Pancreas (tissue), 10 donors: ENCODE measurements at regions not wholly inside any gene's neighbourhood (a gene's known extent, or its start where the extent isn't known, plus 50 kb on each side); places are given as distances from the start of the nearest gene placed in this dataset.
"Not testable (repeated sequence)": the region's sequence is repeated elsewhere in the genome, so short reads cannot be mapped to it uniquely, and the experiment has no call there.

Experiments
- ATAC-seq, 4 donors: fragments of 200-7000 bp; cut with Tn5 transposase; one replicate each; pipeline versions ENCODE4 v1.8.0 to v1.9.1; 2020; ENCODE audit warnings: mild to moderate bottlenecking in 4 of 4, moderate library complexity in 4 of 4
- DNase-seq, 6 donors: peaks; one replicate each; pipeline ENCODE4 v3.0.0-alpha.2; 2020
- FAIRE-seq: peaks from 2 replicates; lab custom pipeline; 2012; peaks lifted over from hg19 to GRCh38; lab: Jason Lieb, UNC
- H3K27ac ChIP-seq, 4 donors: fragments of 200-600 bp; sonication (generic); 1 replicate in 3 of 4; 2 replicates in 1 of 4; pipeline versions ENCODE4 v1.5.0 to v1.8.0; 2020
- H3K27me3 ChIP-seq, 4 donors: fragments of 200-600 bp; one replicate each; pipeline ENCODE4 v1.8.0; 2021
- H3K36me3 ChIP-seq, 3 donors: fragments of 200-600 bp; sonication (generic) in 1 of 3; one replicate each; pipeline versions ENCODE4 v1.5.0 to v1.8.0; 2020 to 2021
- H3K4me1 ChIP-seq, 3 donors: fragments of 200-600 bp; one replicate each; pipeline ENCODE4 v1.8.0; 2021
- H3K4me3 ChIP-seq, 4 donors: fragments of 200-600 bp; sonication (generic) in 2 of 4; one replicate each; pipeline versions ENCODE4 v1.5.0 to v1.8.0; 2020 to 2021
- H3K9me3 ChIP-seq, 4 donors: fragments of 200-600 bp; one replicate each; pipeline ENCODE4 v1.8.0; 2021
- CTCF ChIP-seq, 4 donors: fragments of 200-600 bp; sonication (generic) in 3 of 4; IDR thresholded peaks; one replicate each; pipeline versions ENCODE4 v1.5.0 to v1.8.0; 2021; ENCODE audit warnings: antibody characterized with exemption in 4 of 4
- WGBS, 2 donors: extraction: QIAGEN DNeasy Blood & Tissue Kit; methylation state at CpG; one replicate each; pipeline ENCODE4 v1.1.7; 2013; 5-methylcytosine and 5-hydroxymethylcytosine counted together
- intact Hi-C, 3 donors: fragments of 100-400 bp; cut with DNase I; formaldehyde crosslinking; loops; one replicate each; pipeline versions ENCODE4 v1.11.1 to v1.14.2; 2022
- donor health status: healthy with polysubstance abuse.
- donor health status: DM: no; HTN: no; CAD: no; lungs with moderate emphysema.
- donor health status: DM: no; HTN: no; CAD: no.
- donor health status: control.
- donor health status: control.
- donor health status: Bipolar disorder and iron deficiency.
- donor health status: DM: yes; HTN: yes; CAD: no.
- donor health status: DM: no; HTN: no; CAD: no.
- donor health status: DM: no; HTN: no; CAD: no.
- donor health status: DM: yes; HTN: yes; CAD: no.

DNA sequence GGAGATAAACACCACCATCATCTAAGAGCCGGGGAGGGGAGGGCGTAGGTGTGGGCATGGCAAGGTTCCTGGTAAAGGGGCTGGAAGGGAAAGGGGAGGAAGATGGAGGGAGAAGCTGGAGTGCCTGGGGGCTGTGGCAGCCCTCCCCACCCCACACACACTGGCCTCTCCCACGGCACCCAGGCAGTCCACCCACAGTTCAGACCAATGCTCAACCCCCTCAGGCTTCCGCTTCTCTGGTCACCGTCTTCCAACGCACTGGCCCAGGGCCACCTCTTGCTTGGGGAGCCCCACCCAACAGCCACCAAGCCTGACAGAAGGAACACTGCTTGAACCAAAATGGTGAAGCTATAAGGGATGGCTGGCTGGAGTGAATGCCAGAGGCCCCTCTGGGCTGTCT is 160.3 kb downstream of the GOLGA6L4 start:
- intact Hi-C loops, FAIRE-seq, H3K36me3 ChIP-seq, H3K27ac ChIP-seq, H3K27me3 ChIP-seq, H3K4me3 ChIP-seq, ATAC-seq, H3K9me3 ChIP-seq, DNase-seq, H3K4me1 ChIP-seq: not testable (repeated sequence)
- 71 to 98% methylated on average over 5 to 6 of the region's 6 CpGs for WGBS, 2 donors

DNA sequence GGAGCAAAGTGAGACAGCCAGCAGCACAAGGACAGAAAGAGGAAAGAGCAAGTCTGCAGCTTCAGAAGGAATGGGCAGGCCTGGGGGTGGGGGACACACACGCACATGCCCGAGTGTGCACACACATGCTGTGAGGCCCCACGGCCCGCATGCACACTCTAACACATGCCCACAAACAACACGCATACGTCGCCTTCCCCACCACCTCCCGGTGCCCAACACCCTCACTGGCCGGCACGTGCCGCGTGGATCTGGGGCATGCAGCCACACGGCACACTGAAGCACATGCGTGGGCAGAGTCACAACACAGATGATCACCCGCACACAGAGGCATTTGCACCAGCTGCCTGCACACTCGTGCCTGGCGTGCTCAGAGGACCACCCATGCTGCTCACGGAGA is 161.5 kb downstream of the GOLGA6L4 start:
- intact Hi-C loops, H3K4me3 ChIP-seq, H3K27ac ChIP-seq, ATAC-seq, FAIRE-seq, H3K9me3 ChIP-seq, H3K36me3 ChIP-seq, H3K27me3 ChIP-seq, H3K4me1 ChIP-seq: not testable (repeated sequence)
- 84 to 91% methylated on average over 14 to 16 of the region's 18 CpGs for WGBS, 2 donors
- DNase-seq = peak in 1 of 6 donors; percentile 39

DNA sequence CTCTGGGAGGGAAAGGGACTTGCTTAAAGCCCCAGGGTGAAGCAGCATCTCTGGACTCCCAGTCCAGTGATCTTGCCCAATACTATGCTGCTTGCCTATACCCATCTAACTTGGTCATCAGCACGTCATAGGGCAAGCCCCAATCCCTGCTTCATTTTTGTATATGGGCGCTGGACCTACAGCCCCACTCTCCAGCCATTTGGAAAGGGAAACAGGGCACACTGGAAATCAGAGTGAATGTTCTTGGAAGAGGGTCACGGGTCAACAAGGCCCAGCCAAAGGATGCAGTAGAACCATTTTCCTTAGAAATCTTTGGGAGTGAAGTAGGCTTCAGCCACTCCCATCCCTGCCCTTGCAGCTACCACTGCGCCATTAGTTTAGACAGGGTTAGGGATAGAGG is 162.5 kb downstream of the GOLGA6L4 start:
- H3K9me3 ChIP-seq, FAIRE-seq, intact Hi-C loops, ATAC-seq, H3K36me3 ChIP-seq, DNase-seq, H3K27ac ChIP-seq, H3K27me3 ChIP-seq, H3K4me3 ChIP-seq, H3K4me1 ChIP-seq: not testable (repeated sequence)
- WGBS, 2 donors = 85 to 86% methylated on average over 4 of the region's 4 CpGs

DNA sequence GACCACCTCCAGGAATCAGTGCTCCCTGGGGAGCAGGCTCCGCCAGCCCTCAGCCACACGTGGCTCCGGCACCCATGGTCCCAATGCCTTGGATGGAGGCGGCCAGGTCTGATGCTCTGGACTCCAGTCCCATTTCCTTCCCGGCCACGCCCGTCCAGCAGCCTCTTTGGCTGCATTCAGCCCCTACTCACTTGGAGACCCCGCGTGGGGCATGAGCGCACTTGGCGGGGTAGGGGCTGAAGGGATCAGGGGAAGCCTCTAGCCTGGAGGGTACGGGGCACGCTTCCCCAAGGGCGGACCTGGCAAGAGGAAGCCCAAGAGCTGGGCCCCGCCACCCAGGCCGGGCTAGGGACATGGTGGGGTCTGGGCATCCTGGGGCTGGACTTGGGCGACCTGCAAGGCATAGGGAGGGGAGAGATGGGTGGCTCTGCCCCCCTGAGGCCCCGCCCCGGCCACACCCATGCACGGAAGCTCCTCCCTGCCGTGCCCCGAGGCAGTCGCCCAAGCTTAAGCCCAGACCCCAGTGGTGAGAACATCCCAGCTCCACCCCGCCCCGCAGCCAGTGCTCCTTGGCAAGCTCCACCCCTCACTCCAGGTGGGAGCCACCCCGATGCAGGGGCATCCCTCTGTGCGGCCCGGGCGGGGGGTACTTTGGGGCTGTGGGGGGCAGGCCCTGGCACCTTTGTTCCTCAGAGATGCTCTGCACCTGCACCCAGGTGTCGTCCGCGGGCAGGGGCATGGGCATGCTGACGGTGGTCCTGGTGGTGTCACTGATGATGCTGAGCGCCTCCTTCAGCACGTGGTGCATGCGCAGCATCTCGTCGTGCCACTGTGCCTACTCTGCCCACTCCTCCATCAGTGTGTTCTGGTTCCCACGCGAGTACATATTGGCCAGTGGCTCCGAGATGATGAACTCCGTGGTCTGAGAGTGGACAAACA is 163.5 kb downstream of the GOLGA6L4 start:
- ATAC-seq = no peak
- H3K27me3 ChIP-seq = no peaks in the 10 kb centered on the region
- H3K9me3 ChIP-seq = no peaks in the 10 kb centered on the region
- WGBS, 2 donors = 89 to 95% methylated on average over 33 to 41 of the region's 42 CpGs
- intact Hi-C loops = no loop called here
- no peaks in the 10 kb centered on the region for H3K36me3 ChIP-seq
- no peak for FAIRE-seq
- DNase-seq = peak in 1 of 6 donors; percentile 48
- TF ChIP-seq CTCF (IDR thresholded peaks at IDR 0.05) = no peak
- no peaks in the 10 kb centered on the region for H3K4me1 ChIP-seq
- H3K27ac ChIP-seq = no peak overlapping the region
- no peak overlapping the region for H3K4me3 ChIP-seq

DNA sequence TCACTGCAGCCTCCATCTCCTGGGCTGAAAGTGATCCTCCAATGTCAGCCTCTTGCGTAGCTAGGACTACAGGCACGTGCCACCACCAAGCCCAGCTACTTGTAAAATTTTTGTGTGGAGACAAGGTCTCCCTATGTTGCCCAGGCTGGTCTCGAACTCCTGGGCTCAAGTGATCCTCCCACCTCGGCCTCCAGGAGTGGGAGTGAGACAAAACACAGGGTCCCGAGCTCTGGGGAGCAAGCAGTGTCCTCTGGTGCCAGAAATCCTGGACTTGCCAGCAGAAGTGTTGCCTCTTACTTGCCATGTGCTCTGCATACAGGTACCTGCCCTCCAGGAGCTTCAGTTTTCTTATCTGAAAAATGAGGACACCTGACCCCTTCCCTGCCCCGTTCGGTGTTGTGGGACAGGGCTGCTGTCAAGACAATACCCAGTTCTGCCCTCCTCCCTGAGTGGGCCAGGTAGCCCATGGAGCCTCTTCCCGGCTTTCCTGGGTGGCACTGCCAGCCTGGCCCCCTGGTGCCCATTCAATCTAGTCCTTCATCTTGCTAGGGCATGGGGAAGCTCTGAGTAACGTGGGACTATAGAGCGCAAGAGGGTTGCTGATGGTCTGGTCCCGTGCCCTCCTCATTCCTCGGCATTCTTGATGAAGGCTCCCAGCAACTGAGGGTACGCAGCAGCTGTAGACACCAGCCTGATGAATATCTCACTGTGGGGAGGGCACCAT is 164.6 kb downstream of the GOLGA6L4 start:
- no peaks in the 10 kb centered on the region for H3K27me3 ChIP-seq
- H3K27ac ChIP-seq = no peak overlapping the region
- no peaks in the 10 kb centered on the region for H3K9me3 ChIP-seq
- H3K4me3 ChIP-seq = no peak overlapping the region
- H3K36me3 ChIP-seq = no peaks in the 10 kb centered on the region
- no peak for FAIRE-seq
- H3K4me1 ChIP-seq = no peaks in the 10 kb centered on the region
- DNase-seq = peak in 2 of 6 donors; percentile 6 to 26
- no peak for ATAC-seq
- WGBS, 2 donors = 70 to 87% methylated on average over 13 of the region's 13 CpGs
- intact Hi-C loops = no loop called here
- TF ChIP-seq CTCF (IDR thresholded peaks at IDR 0.05) = no peak

DNA sequence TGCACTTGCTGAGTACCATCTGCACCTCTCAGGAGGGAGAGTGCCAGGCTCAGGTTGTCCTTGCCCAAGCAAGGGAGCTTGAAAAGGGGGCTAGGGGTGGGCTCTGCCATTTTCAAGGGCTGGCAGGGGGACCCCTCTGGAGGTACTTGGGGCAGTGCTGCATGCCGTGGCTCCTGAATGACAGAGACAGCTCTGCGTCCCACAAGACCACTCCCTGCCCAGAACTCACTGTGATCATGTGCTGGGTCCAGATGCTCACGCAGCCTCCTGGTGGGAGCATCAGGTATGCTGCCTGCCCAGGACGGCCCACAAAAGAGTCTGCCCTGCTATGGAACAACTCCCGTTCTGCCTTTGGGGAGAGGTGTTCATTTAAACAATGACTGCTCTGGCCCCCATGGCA is 165.2 kb downstream of the GOLGA6L4 start:
- H3K27me3 ChIP-seq = no peaks in the 10 kb centered on the region
- H3K27ac ChIP-seq = no peak overlapping the region
- TF ChIP-seq CTCF (IDR thresholded peaks at IDR 0.05) = no peak
- WGBS, 2 donors = 85 to 91% methylated on average over 5 of the region's 5 CpGs
- intact Hi-C loops = no loop called here
- H3K36me3 ChIP-seq = no peaks in the 10 kb centered on the region
- FAIRE-seq (no peak), ATAC-seq (no peak), DNase-seq (peak in 1 of 6 donors; percentile 37)
- no peak overlapping the region for H3K4me3 ChIP-seq
- H3K4me1 ChIP-seq = no peaks in the 10 kb centered on the region
- no peaks in the 10 kb centered on the region for H3K9me3 ChIP-seq

DNA sequence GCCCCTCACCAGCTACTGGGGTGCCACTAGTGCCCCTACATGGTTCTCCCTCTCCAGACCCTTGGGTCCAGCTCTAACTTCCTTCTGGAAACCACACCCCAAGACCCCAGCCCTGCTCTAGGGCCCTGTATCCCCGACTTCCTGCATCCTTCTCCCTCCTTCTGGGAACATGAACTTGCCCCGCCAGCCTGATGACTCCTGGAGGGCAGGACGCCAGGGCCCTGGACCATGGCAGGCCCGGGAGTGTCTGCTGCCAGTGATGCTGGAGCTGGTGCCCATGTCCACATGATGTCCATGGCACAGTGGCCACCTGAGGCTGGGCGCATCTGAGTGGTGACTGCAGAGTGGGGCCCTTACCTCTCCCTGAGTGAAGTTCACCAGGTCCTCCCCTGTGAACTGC is 165.9 kb downstream of the GOLGA6L4 start:
- 83 to 87% methylated on average over 5 of the region's 5 CpGs for WGBS, 2 donors
- peak in 2 of 6 donors; percentile 38 to 49 for DNase-seq
- intact Hi-C loops = not testable (repeated sequence)

DNA sequence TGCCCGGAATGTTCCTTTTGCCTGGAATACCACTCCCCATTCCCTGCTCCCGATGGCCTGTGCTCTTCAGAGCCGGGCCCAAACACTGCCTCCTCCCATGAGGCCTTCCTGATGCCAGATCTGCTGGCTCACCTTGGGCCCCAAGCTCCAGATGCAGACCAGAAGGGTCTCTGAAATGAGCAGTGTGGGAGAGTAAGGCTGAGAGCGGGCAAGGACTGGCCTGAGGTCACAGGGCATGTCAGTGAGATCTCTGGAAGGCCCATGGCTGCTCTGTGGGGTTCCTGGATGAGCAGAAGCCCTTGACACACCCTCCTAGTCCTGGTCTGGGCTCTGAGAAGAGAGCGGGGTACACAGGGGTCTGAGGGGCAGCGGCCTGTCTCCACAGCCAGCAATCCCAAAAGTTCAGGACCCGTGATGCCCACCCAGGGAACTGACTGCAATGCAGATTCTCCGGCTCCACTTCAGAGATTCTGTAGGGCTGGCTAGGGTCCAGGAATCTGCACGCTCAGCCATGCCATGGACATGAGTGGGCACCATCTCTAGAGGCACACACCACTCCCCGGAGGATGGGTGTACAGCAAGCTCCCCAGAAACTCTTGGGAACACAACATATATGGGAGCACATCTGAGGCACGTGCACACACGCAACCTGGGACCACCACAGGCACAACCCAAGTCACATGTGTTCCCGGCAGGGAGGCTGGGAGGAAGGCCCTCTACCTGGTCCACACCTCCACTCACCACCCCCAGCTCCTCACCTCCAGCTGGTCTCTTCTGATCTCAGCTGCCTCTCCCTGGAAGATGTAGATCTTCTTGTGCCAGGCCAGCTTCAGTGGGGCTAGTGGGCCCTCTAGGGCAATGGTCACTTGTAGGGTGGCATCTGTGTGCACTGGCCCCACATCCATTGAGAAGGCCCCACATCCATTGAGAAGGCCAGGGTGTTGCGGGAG is 166.6 kb downstream of the GOLGA6L4 start:
- peak in 1 of 6 donors; percentile 22 for DNase-seq
- H3K27ac ChIP-seq, H3K4me1 ChIP-seq, H3K36me3 ChIP-seq, H3K4me3 ChIP-seq, intact Hi-C loops, FAIRE-seq, ATAC-seq, H3K27me3 ChIP-seq, H3K9me3 ChIP-seq: not testable (repeated sequence)
- WGBS, 2 donors = 85 to 96% methylated on average over 13 to 14 of the region's 14 CpGs

More for the DNA sequence above, 165.9 kb downstream of the GOLGA6L4 start:
- not testable (repeated sequence) for H3K36me3 ChIP-seq, H3K4me1 ChIP-seq, H3K4me3 ChIP-seq, ATAC-seq, H3K9me3 ChIP-seq, H3K27ac ChIP-seq, FAIRE-seq, H3K27me3 ChIP-seq
